ENCODE measurements at regions not wholly inside any gene's neighbourhood (a gene's known extent, or its start where the extent isn't known, plus 50 kb on each side); places are given as distances from the start of the nearest gene placed in this dataset.

DNA sequence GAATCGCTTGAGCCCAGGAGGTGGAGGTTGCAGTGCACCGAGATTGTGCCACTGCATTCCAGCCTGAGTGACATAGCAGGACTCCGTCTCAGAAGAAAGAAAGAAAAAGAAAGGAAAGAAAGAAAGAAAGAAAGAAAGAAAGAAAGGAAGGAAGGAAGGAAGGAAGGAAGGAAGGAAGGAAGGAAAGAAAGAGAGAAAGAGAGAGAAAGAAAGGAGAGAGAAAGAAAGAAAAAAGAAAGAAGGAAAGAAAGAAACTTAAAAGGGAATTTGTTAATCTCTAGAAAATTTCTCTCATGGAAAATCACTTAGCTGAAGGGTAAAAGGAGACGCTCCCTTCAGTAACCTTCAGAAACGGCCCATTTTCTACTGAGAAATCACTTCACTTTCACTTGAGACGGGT is 279.5 kb upstream of the KLF6 start:
- H3K4me3 ChIP-seq, result no peak overlapping the region
- no peaks in the 10 kb centered on the region for H3K9me3 ChIP-seq
- H3K4me1 ChIP-seq (ENCODE audit: control insufficient read depth in 1 of 2, low read depth in 2 of 2), result peaks cover 21 to 60% of the 10 kb centered on the region in 2 donors
- H3K27me3 ChIP-seq (replicated peaks; ENCODE audit: insufficient read depth), result no peaks in the 10 kb centered on the region
- H3K36me3 ChIP-seq, result no peaks in the 10 kb centered on the region
- DNase-seq (ENCODE audit: low spot score), result no peak
- TF ChIP-seq, protein P1, sequence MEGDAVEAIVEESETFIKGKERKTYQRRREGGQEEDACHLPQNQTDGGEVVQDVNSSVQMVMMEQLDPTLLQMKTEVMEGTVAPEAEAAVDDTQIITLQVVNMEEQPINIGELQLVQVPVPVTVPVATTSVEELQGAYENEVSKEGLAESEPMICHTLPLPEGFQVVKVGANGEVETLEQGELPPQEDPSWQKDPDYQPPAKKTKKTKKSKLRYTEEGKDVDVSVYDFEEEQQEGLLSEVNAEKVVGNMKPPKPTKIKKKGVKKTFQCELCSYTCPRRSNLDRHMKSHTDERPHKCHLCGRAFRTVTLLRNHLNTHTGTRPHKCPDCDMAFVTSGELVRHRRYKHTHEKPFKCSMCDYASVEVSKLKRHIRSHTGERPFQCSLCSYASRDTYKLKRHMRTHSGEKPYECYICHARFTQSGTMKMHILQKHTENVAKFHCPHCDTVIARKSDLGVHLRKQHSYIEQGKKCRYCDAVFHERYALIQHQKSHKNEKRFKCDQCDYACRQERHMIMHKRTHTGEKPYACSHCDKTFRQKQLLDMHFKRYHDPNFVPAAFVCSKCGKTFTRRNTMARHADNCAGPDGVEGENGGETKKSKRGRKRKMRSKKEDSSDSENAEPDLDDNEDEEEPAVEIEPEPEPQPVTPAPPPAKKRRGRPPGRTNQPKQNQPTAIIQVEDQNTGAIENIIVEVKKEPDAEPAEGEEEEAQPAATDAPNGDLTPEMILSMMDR (IDR thresholded peaks at IDR 0.05), result no peak
- ATAC-seq (ENCODE audit: insufficient number of reproducible peaks, low FRiP score, low read depth), result no peak
- no peak overlapping the region for H3K27ac ChIP-seq

DNA sequence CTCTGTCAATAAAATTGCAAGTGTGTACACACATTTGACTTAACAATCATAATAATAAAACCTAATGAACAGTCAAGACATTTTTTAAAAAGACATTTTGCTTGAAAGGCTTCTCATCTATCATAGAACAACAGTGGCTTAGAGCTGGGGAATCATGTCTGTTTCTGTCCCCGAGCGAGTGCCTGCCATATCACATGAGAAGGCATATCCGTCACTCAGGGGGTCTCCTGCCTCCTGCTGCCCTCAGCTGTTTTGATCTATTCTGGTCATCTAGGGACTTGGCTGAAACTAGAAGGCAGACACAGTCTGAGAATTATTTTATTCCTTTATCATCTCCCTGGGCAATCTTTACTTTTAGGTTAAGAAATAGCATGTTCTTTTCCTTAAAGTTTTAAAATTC is 278.7 kb upstream of the KLF6 start:
- Histone ChIP-seq H3K36me3 (no peaks in the 10 kb centered on the region), H3K27me3 (replicated peaks; ENCODE audit: insufficient read depth) (no peaks in the 10 kb centered on the region), H3K4me1 (ENCODE audit: control insufficient read depth in 1 of 2, low read depth in 2 of 2) (peaks cover 22 to 61% of the 10 kb centered on the region in 2 donors), H3K4me3 (no peak overlapping the region), H3K27ac (no peak overlapping the region), H3K9me3 (no peaks in the 10 kb centered on the region)
- no peak for DNase-seq (ENCODE audit: low spot score)
- no peak for ATAC-seq (ENCODE audit: insufficient number of reproducible peaks, low FRiP score, low read depth)
- TF ChIP-seq, protein P1 (IDR thresholded peaks at IDR 0.05), result no peak

DNA sequence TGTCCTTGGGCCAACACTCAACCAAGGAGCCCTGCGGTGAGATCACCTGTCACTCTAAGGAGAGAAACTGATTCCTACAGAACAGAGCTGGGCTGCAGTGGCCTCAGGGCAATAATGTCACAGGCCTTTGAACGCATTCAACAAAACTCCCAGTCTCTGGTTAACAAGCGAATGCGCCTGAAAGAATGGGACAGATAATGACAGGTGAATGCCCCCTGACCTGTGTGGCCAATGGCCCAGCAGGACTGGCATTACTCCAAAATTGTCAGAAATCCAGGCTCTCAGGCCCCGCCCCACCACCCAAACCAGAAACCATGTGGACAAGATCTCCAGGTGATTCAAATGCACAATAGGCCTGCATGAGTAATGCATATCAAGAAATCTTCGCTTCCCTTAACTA is 277.7 kb upstream of the KLF6 start:
- Histone ChIP-seq H3K4me3 (no peak overlapping the region), H3K27ac (peak overlapping the region; percentile 74 to 81), H3K27me3 (replicated peaks; ENCODE audit: insufficient read depth) (no peaks in the 10 kb centered on the region), H3K36me3 (no peaks in the 10 kb centered on the region), H3K4me1 (ENCODE audit: control insufficient read depth in 1 of 2, low read depth in 2 of 2) (peaks cover 29 to 61% of the 10 kb centered on the region in 2 donors), H3K9me3 (no peaks in the 10 kb centered on the region)
- DNase-seq (ENCODE audit: low spot score), result no peak
- TF ChIP-seq, protein P1 (IDR thresholded peaks at IDR 0.05), result no peak
- no peak for ATAC-seq (ENCODE audit: insufficient number of reproducible peaks, low FRiP score, low read depth)

DNA sequence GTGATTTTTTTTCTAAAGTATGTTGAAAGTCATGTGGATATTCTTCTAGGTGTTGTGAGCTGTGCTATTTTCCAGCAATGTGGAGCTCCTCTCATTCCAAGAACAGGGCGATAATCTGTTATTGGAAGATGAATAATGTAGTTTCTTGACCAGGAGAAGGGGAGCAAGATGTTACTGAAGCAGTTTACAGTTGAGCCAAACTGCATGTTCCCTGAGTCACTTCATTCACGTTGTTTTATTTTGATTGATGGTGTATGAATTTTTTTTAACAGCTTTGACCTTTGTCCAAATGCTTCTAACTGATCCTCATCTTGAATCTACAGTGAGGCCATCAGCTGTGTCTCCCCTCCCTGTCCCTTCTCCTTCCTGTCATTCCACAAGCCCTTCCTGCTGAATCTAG is 277.1 kb upstream of the KLF6 start:
- DNase-seq (ENCODE audit: low spot score) (no peak), ATAC-seq (ENCODE audit: insufficient number of reproducible peaks, low FRiP score, low read depth) (no peak)
- Histone ChIP-seq H3K4me3 (peak overlapping the region; percentile 35), H3K27me3 (replicated peaks; ENCODE audit: insufficient read depth) (no peaks in the 10 kb centered on the region), H3K27ac (peak overlapping the region; percentile 74 to 81), H3K36me3 (no peaks in the 10 kb centered on the region), H3K4me1 (ENCODE audit: control insufficient read depth in 1 of 2, low read depth in 2 of 2) (peaks cover 34 to 61% of the 10 kb centered on the region in 2 donors), H3K9me3 (no peaks in the 10 kb centered on the region)
- TF ChIP-seq, protein P1 (IDR thresholded peaks at IDR 0.05), result no peak

DNA sequence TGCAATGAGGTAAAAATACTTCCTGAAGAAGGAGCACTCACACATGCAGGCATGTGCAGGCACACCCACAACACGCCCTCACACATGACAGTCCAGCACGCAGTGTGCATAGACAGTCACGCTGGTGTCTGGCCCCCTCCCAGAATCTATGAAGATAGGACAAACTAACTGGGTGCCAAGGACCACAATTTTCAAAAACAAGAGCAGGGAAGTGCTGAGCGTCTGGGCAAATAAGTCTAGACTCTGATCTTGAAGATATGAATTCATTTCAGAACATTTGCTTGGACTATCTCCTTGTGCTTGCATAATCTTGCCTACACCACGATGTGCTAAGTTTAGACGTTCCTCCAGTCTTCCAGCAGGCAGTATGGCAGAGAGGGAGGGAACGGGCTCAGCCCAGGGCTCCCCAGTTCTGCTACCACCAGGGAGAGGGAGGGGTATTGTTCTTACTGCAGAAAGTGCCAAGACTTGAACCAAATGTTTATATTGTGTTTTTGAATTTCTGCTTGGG is 276.5 kb upstream of the KLF6 start:
- H3K4me1 ChIP-seq (ENCODE audit: control insufficient read depth in 1 of 2, low read depth in 2 of 2), result peaks cover 34 to 62% of the 10 kb centered on the region in 2 donors
- peak overlapping the region; percentile 35 for H3K4me3 ChIP-seq
- peak overlapping the region; percentile 74 to 81 for H3K27ac ChIP-seq
- TF ChIP-seq, protein P1 (IDR thresholded peaks at IDR 0.05), result no peak
- H3K9me3 ChIP-seq, result no peaks in the 10 kb centered on the region
- DNase-seq (ENCODE audit: low spot score), result peak; percentile 55
- no peaks in the 10 kb centered on the region for H3K27me3 ChIP-seq (replicated peaks; ENCODE audit: insufficient read depth)
- ATAC-seq (ENCODE audit: insufficient number of reproducible peaks, low FRiP score, low read depth), result peak; percentile 59
- H3K36me3 ChIP-seq, result no peaks in the 10 kb centered on the region
